LNCAP (cell line): ENCODE measurements at regions not wholly inside any gene's neighbourhood (a gene's known extent, or its start where the extent isn't known, plus 50 kb on each side); places are given as distances from the start of the nearest gene placed in this dataset.

Source experiments
- TF ChIP-seq, protein P1 (sequence below): fragments of 450-650 bp; IDR thresholded peaks from 2 replicates; pipeline ENCODE4 v1.5.1; 2017; ENCODE audit warnings: mild to moderate bottlenecking

DNA sequence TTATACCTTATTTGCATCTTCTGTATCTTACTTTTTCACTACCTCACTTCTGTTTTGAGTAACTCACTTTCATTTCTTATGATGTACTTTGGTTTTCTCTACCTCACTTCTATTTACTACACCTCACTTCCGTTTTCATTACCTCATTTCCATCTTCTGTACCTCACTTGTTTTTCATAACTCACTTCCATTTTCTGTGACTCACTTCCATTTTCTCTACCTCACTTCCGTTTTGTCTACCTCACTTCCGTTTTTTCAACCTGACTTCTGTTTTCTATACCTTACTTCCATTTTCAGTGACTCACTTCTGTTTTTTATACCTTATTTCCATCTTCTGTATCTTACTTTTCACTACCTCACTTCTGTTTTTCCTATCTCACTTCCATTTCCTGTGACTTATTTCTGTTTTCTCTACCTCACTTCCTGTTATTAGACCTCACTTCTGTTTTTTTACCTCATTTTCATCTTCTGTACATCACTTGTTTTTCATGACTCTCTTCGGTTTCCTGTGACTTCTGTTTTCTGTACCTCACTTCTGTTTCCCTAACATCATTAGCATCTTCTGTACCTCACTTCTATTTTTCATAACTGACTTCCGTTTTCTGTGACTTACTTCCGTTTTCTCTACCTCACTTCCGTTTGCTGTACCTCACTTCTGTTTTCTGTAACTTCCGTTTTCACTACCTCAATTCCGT is 493.1 kb upstream of the AKR1E2 start:
- TF ChIP-seq, protein P1, sequence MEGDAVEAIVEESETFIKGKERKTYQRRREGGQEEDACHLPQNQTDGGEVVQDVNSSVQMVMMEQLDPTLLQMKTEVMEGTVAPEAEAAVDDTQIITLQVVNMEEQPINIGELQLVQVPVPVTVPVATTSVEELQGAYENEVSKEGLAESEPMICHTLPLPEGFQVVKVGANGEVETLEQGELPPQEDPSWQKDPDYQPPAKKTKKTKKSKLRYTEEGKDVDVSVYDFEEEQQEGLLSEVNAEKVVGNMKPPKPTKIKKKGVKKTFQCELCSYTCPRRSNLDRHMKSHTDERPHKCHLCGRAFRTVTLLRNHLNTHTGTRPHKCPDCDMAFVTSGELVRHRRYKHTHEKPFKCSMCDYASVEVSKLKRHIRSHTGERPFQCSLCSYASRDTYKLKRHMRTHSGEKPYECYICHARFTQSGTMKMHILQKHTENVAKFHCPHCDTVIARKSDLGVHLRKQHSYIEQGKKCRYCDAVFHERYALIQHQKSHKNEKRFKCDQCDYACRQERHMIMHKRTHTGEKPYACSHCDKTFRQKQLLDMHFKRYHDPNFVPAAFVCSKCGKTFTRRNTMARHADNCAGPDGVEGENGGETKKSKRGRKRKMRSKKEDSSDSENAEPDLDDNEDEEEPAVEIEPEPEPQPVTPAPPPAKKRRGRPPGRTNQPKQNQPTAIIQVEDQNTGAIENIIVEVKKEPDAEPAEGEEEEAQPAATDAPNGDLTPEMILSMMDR = no peak

DNA sequence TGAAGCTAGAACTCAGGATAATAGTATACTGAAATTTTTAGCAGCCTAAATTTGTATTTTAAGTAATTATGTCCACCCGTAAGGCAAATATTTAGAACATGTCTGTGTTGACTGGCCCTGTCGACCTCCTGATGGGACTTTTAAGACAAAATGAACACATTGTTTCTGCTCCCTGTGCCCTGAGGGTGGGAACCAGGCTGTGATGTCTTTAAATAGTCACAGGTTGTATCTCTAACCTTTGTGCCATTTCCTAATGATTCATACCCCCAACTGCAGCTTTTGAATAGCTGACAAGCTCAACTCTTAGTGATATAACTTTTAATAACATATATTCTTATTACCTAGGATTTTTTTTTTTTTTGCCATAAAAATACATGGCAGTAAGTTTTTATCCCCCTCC is 494.9 kb upstream of the AKR1E2 start:
- TF ChIP-seq, protein P1 = no peak

DNA sequence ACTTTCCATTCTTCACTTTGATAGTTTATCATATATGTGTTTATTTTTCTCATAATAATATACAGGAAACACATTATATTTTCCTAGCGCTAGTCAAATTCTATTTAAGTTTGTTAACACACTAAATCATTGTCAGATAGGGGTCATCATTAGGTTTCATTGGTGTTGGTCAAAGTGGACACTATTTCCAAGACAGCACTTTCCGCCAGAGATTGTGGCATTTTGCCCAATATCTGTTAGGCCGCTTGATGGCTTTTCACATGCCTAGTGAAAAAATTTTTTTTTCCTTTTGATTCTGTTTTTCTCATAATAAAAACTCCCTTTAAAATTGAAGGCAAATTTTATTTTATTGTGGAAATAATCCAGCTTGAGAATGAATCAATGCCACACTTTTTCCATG is 495.4 kb upstream of the AKR1E2 start:
- TF ChIP-seq, protein P1 = no peak

DNA sequence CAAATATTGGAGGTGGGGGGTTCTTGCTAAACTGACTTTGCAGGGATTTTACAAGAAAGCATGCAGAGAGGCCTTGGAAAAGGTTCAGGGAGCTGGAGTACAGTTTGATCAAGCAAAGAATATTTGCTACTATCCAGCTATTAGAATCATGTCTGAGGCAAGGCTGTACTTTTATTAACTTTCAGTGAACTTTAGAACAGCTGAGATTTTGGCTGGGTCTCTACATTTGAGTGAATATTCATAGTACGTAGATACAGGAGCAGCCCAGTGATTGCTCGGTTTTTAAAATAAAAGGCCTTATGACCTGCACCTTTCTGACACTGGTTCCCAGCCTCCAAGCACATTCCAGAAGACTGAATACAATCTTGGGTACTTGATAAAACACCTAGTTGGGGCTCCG is 496.8 kb upstream of the AKR1E2 start:
- TF ChIP-seq, protein P1 = no peak

DNA sequence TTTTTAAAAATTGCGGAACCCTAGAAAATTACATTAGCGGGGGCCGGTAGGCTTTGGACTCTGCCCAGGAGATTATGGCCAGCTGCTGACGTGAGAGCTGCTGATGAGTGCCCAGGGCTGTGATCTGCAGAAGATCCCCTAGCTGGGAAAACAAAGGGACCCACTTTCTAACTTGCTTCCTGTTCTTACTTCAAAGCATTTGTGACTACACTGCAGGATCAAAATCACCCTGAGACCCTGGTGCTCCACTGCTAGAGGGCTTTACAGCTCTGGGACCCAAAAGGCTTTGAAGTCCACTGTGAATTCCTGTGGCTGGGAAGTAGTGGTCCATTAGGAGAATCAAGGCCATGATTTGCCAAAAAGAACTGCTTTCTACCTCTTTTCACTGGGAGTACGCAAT is 499.4 kb upstream of the AKR1E2 start:
- TF ChIP-seq, protein P1 = no peak

DNA sequence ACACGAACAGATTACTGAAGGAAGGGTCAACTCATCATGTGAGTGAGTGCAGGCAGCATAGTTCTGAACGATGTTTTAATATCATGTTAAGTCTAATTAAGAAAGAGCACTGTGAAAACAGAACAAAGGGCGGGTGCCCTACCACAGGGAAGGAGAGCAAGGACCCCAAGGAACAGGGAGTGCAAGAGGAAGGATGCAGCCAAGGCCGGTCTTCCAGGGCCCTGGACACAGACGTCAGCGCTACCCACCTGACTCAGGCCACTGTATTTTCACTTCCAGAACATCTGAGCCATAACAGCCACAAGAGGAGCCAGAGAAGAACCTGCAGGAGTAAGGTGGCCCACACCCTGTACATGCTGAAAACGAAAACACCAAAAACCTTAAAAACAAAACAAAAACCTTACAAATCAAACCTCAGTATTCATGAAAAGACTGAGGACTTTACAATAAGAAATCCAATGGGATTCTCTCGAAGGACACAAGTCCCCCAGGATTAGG is 506.1 kb upstream of the AKR1E2 start:
- TF ChIP-seq, protein P1 = no peak

DNA sequence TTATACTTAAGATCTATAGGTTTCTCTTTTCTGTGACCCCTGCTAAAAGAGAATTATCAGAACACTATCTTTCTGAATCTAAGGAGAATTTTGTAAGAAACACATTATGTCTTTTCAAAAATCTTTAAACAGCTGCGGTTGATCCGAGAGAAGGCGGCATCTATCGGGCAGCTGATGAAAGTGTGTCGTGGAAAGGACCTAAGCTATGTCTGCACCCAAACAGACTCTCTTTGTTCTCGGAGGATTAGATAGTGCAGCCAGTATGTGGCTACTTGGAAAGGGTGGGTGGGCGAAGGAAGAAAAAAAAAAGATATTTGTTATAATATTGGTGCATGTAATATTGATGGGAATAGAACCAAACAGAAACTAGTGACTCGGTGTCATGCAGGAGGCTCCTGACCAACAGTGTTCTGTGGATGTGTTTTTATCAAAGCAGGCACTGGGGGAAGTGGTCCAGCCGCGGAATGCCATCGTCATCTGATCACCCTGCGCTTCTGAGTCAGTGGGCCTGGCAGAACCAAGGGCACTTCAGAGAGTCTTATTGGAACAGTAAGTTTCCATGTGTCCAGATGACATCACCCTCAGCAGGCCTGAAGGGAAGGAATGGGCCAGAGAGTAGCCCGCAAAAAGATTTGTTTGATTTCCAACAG is 509.7 kb upstream of the AKR1E2 start:
- TF ChIP-seq, protein P1 = peak; percentile 21; the same call in 1 of the 2 replicates
